Glutamatergic neuron (in vitro differentiated cells): ENCODE measurements at regions not wholly inside any gene's neighbourhood (a gene's known extent, or its start where the extent isn't known, plus 50 kb on each side); places are given as distances from the start of the nearest gene placed in this dataset.
"Not testable (repeated sequence)": the region's sequence is repeated elsewhere in the genome, so short reads cannot be mapped to it uniquely, and the experiment has no call there.

Experiments
- DNase-seq: peaks from one replicate; pipeline ENCODE4 v3.0.0; 2022
- H3K27ac Mint-ChIP-seq: one replicate; pipeline ENCODE4 v1.8.0; 2020; ENCODE audit warnings: mild to moderate bottlenecking, mixed read lengths, inconsistent platforms; ENCODE audit not compliant: unreplicated experiment
- H3K27me3 Mint-ChIP-seq: one replicate; pipeline ENCODE4 v1.8.0; 2020; ENCODE audit warnings: mild to moderate bottlenecking, moderate library complexity, mixed read lengths, inconsistent platforms; ENCODE audit not compliant: unreplicated experiment
- H3K36me3 Mint-ChIP-seq: one replicate; pipeline ENCODE4 v1.8.0; 2020; ENCODE audit warnings: mild to moderate bottlenecking, mixed read lengths, inconsistent platforms; ENCODE audit not compliant: unreplicated experiment
- H3K4me1 Mint-ChIP-seq: one replicate; pipeline ENCODE4 v1.8.0; 2020; ENCODE audit warnings: mild to moderate bottlenecking, low read depth, mixed read lengths, inconsistent platforms; ENCODE audit not compliant: unreplicated experiment
- H3K4me3 Mint-ChIP-seq: one replicate; pipeline ENCODE4 v1.8.0; 2020; ENCODE audit warnings: mild to moderate bottlenecking, mixed read lengths, inconsistent platforms; ENCODE audit not compliant: unreplicated experiment
- H3K9me3 Mint-ChIP-seq: one replicate; pipeline ENCODE4 v1.8.0; 2020; ENCODE audit warnings: mild to moderate bottlenecking, moderate library complexity, mixed read lengths, inconsistent platforms; ENCODE audit not compliant: unreplicated experiment
- TF ChIP-seq, protein P1 (sequence below): fragments of 200-600 bp; sonication (generic); IDR thresholded peaks from one replicate; pipeline ENCODE4 v1.5.0; 2021; ENCODE audit not compliant: partially characterized antibody, unreplicated experiment

DNA sequence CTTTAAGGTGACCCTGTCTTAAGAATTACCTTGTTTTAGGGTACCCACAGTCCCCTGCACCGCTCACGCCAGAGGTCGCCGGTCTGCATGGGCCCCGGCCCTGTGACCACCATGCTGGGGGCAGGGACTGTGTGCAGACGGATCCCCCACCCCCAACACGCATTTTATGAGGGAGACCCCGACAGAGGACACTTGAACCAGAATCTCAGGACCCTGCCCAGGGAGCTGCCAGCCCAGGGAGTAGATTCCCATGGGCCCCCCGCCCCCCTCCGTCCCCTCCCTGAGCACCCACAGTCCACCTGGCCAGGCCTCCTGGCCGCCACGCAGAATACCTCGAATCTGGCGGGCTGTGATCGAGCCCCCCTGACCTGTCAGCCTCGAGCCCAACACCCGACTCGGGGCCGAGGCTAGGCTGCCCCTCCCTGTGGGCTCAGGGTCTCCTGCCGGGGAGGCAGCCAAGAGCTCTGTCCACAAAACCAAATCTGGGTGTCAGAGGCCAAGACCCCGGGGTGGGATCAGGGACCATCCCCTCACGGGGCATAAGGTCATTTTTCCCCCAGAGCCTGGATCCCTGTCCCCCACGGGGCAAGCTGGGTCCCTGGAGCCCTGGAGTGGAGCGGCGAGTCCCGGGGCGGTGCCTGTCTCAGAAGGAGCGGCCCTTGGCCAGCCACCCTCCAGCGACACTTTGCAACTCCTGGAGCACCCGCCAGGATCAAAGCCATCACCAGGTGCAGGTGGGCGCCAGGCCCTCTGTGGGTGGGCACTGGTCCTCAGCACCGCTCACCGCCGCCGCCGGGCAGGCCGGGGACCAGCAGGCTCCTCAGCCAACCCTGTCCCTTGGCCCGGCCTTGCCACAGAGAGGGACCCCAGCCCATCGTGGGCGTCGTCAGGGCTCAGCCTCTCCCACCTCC lies 155.8 kb upstream of the PKP2 start:
- no peaks in the 10 kb centered on the region for H3K27me3 Mint-ChIP-seq
- H3K27ac Mint-ChIP-seq = no peak overlapping the region
- TF ChIP-seq, protein P1, sequence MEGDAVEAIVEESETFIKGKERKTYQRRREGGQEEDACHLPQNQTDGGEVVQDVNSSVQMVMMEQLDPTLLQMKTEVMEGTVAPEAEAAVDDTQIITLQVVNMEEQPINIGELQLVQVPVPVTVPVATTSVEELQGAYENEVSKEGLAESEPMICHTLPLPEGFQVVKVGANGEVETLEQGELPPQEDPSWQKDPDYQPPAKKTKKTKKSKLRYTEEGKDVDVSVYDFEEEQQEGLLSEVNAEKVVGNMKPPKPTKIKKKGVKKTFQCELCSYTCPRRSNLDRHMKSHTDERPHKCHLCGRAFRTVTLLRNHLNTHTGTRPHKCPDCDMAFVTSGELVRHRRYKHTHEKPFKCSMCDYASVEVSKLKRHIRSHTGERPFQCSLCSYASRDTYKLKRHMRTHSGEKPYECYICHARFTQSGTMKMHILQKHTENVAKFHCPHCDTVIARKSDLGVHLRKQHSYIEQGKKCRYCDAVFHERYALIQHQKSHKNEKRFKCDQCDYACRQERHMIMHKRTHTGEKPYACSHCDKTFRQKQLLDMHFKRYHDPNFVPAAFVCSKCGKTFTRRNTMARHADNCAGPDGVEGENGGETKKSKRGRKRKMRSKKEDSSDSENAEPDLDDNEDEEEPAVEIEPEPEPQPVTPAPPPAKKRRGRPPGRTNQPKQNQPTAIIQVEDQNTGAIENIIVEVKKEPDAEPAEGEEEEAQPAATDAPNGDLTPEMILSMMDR = no peak
- H3K36me3 Mint-ChIP-seq = no peaks in the 10 kb centered on the region
- DNase-seq = no peak
- no peak overlapping the region for H3K4me3 Mint-ChIP-seq
- no peaks in the 10 kb centered on the region for H3K4me1 Mint-ChIP-seq
- no peaks in the 10 kb centered on the region for H3K9me3 Mint-ChIP-seq

DNA sequence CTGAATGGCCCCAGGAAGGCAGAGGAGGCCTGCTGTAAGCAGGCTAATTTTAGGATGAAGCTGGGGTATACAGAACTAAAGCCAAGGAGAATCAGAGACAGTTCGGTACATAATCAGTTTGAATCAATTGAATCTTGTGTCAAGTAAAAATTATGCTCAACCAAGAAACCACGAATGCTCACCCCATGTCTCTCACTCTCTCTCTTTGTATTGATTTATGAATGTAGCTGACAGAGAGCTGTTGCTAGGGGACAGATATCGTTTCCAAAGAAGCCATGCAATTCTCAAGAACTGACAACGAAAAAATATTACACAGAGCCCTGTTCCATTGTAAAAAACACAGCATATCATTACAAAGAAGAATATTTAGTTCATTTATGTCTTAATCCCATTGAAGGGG lies 151.1 kb upstream of the PKP2 start:
- Mint-ChIP-seq H3K27ac (no peak overlapping the region), H3K27me3 (no peaks in the 10 kb centered on the region), H3K36me3 (no peaks in the 10 kb centered on the region), H3K9me3 (no peaks in the 10 kb centered on the region), H3K4me1 (no peaks in the 10 kb centered on the region), H3K4me3 (no peak overlapping the region)
- no peak for DNase-seq
- TF ChIP-seq, protein P1 = no peak

DNA sequence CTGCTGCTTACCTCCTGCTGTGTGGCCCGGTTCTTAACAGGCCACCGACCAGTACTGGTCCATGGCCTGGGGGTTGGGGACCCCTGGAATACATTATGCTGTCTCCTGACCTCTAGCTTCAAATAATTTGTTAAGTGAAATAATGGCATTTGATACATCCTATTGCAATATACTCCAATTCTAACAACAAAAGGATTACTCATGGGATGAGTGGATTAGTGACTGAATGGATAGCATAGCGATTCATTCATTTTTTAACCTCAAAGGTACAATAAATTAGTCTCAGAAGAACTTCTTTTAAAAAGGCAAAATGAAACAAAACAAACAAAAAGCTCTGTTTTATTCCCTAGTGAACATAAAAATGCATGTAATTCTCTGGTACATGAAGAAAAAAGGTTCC lies 147.9 kb upstream of the PKP2 start:
- Mint-ChIP-seq H3K4me1 (no peaks in the 10 kb centered on the region), H3K36me3 (no peaks in the 10 kb centered on the region), H3K4me3 (no peak overlapping the region), H3K9me3 (peaks cover 1% of the 10 kb centered on the region), H3K27me3 (no peaks in the 10 kb centered on the region), H3K27ac (no peak overlapping the region)
- DNase-seq = no peak
- TF ChIP-seq, protein P1 = no peak

DNA sequence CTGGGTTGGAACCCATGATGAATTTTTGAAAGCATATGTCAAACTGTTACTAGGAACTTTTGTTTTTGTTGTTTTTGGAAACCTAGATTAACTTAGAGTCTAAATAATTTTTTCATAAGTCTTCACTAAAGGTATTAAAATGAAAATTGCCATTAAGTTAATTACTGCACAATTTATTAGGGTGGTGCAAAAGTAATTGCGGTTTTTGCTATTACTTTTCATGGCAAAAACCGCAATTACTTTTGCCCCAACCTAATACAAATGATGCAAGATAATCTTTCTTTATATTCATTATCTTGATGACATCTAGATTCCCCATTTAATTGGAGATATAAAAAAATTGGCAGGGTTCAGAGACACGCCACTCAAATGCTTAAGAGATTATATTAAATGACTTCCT lies 145.0 kb upstream of the PKP2 start:
- H3K9me3 Mint-ChIP-seq = peaks cover 1% of the 10 kb centered on the region
- no peak overlapping the region for H3K4me3 Mint-ChIP-seq
- no peak overlapping the region for H3K27ac Mint-ChIP-seq
- no peaks in the 10 kb centered on the region for H3K4me1 Mint-ChIP-seq
- TF ChIP-seq, protein P1 = no peak
- H3K27me3 Mint-ChIP-seq = no peaks in the 10 kb centered on the region
- no peaks in the 10 kb centered on the region for H3K36me3 Mint-ChIP-seq
- no peak for DNase-seq

DNA sequence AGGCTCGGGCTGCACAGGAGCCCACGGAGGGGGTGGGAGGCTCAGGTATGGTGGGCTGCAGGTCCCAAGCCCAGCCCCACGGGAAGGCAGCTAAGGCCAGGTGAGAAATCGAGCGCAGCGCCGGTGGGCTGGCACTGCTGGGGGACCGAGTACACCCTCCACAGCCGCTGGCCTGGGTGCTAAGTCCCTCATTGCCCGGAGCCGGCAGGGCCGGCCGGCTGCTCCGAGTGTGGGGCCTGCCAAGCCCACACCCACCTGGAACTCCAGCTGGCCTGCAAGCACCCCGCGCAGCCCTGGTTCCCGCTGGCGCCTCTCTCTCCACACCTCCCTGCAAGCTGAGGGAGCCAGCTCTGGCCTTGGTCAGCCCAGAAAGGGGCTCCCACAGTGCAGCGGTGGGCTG lies 137.4 kb upstream of the PKP2 start:
- DNase-seq, H3K36me3 Mint-ChIP-seq, H3K27me3 Mint-ChIP-seq, H3K4me3 Mint-ChIP-seq, H3K27ac Mint-ChIP-seq, H3K9me3 Mint-ChIP-seq, H3K4me1 Mint-ChIP-seq: not testable (repeated sequence)
